ENCODE measurements at regions not wholly inside any gene's neighbourhood (a gene's known extent, or its start where the extent isn't known, plus 50 kb on each side); places are given as distances from the start of the nearest gene placed in this dataset.

DNA sequence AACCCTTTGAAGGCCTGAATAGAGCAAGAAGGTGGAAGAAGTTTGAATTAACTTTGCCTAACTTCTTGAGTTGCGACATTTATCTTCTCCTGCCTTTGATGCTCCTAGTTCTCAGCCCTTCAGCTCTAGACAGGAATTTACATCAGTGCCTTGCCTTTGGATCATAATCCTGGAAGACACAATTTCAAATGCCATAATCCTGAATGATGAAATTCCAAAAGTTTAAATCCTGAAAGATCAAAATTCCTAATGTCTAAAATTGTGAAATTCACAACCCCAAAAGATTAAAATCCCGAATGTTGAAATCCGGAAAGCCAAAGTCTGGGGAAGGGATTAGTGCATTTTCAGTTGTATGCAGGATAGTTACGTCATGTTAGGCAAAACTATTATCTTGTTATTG is 166.6 kb upstream of the PDZRN3 start:
- Histone ChIP-seq H3K9me3 (no peaks in the 10 kb centered on the region), H3K27me3 (no peaks in the 10 kb centered on the region), H3K27ac (no peak overlapping the region), H3K36me3 (no peaks in the 10 kb centered on the region), H3K4me1 (peaks cover 0 to 5% (median 0%) of the 10 kb centered on the region in 3 donors), H3K4me3 (no peak overlapping the region)
- TF ChIP-seq, protein P1, sequence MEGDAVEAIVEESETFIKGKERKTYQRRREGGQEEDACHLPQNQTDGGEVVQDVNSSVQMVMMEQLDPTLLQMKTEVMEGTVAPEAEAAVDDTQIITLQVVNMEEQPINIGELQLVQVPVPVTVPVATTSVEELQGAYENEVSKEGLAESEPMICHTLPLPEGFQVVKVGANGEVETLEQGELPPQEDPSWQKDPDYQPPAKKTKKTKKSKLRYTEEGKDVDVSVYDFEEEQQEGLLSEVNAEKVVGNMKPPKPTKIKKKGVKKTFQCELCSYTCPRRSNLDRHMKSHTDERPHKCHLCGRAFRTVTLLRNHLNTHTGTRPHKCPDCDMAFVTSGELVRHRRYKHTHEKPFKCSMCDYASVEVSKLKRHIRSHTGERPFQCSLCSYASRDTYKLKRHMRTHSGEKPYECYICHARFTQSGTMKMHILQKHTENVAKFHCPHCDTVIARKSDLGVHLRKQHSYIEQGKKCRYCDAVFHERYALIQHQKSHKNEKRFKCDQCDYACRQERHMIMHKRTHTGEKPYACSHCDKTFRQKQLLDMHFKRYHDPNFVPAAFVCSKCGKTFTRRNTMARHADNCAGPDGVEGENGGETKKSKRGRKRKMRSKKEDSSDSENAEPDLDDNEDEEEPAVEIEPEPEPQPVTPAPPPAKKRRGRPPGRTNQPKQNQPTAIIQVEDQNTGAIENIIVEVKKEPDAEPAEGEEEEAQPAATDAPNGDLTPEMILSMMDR (IDR thresholded peaks at IDR 0.05), result no peak
- TF ChIP-seq POLR2A (IDR thresholded peaks at IDR 0.05), result no peak
- WGBS, 2 donors, result 85 to 86% methylated on average over 4 of the region's 4 CpGs
- intact Hi-C loops (cut with DNase I), result no loop called here
- DNase-seq, result no peak

DNA sequence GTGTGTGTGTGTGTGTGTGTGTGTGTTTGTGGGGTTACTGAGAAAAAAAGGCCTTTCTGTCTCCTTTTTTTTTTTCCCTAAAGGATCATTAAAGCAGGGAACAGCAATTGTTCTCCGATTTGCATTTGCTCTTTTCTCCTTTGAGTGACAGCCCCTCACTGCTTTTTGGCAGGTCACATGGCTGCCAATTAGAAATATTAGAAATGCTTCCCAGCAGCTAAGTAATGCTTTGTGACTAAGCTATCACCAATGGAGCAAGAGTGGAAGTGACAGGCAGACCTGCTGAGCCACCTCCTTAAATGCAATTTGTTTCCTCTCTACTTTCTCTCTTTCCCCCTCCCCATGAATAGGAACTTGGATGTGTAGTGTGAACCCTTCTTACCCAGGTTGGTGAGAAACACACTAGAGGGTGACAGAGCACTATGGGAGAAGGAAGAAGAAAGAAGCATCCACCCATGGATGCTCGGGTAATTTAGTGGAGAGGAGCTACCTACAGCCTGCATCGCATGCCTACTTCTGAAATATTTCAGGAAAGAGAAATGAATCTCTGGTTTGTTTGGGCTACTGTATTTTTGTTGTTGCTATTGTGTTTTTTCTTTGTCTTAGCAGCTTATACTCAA is 165.2 kb upstream of the PDZRN3 start:
- no peak for TF ChIP-seq POLR2A (IDR thresholded peaks at IDR 0.05)
- TF ChIP-seq, protein P1 (IDR thresholded peaks at IDR 0.05), result no peak
- H3K4me3 ChIP-seq, result no peak overlapping the region
- DNase-seq, result no peak
- H3K27me3 ChIP-seq, result no peaks in the 10 kb centered on the region
- no peak overlapping the region for H3K27ac ChIP-seq
- 87 to 93% methylated on average over 3 of the region's 3 CpGs for WGBS, 2 donors
- no peaks in the 10 kb centered on the region for H3K9me3 ChIP-seq
- H3K36me3 ChIP-seq, result no peaks in the 10 kb centered on the region
- H3K4me1 ChIP-seq, result peaks cover 0 to 5% (median 0%) of the 10 kb centered on the region in 3 donors
- intact Hi-C loops (cut with DNase I), result no loop called here

- Histone ChIP-seq H3K27me3 (no peaks in the 10 kb centered on the region), H3K27ac (no peak overlapping the region), H3K4me3 (no peak overlapping the region), H3K4me1 (peaks cover 0 to 5% (median 0%) of the 10 kb centered on the region in 3 donors), H3K36me3 (no peaks in the 10 kb centered on the region), H3K9me3 (no peaks in the 10 kb centered on the region)
- TF ChIP-seq, protein P1 (IDR thresholded peaks at IDR 0.05), result no peak
- no peak for TF ChIP-seq POLR2A (IDR thresholded peaks at IDR 0.05)
- intact Hi-C loops (cut with DNase I), result no loop called here
- no peak for DNase-seq
These were observed 162.9 kb upstream of the PDZRN3 start for GRCh38 chr3:73787620-73788019.

GRCh38 chr3:73786998-73787397 is 162.3 kb upstream of the PDZRN3 start:
- H3K36me3 ChIP-seq, result no peaks in the 10 kb centered on the region
- 21 to 47% methylated on average over 1 of the region's 1 CpG for WGBS, 2 donors
- H3K27me3 ChIP-seq, result no peaks in the 10 kb centered on the region
- no peaks in the 10 kb centered on the region for H3K9me3 ChIP-seq
- intact Hi-C loops (cut with DNase I), result no loop called here
- DNase-seq, result no peak
- H3K27ac ChIP-seq, result no peak overlapping the region
- H3K4me3 ChIP-seq, result no peak overlapping the region
- peaks cover 0 to 5% (median 0%) of the 10 kb centered on the region in 3 donors for H3K4me1 ChIP-seq
- TF ChIP-seq, protein P1 (IDR thresholded peaks at IDR 0.05), result no peak
- TF ChIP-seq POLR2A (IDR thresholded peaks at IDR 0.05), result no peak

DNA sequence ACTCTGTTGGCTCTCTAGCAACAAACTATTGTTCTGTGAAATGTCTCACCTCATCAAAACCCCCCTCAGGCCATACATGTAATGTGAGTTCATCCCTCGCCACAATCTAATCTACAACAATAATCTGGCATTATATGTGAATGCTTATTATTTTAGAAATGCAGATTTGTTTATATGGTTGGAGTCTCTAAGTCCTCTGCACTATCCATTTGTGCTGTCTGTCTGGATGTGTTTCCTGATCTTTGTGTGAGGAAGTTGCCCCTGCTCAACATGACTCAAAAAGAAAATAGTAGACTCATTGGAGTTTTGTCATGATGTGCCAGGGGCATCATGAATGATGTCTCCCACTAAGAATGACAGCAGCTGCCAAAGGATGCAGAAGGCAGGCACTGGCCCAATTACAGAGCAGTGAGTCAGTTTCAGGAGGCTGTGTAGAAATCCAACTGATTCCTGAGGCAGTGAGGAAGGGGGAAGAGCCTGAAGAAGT is 161.6 kb upstream of the PDZRN3 start:
- WGBS, 2 donors, result 33 to 39% methylated on average over 1 of the region's 1 CpG
- DNase-seq, result no peak
- Histone ChIP-seq H3K4me1 (peaks cover 0 to 5% (median 0%) of the 10 kb centered on the region in 3 donors), H3K4me3 (no peak overlapping the region), H3K9me3 (no peaks in the 10 kb centered on the region), H3K27me3 (no peaks in the 10 kb centered on the region), H3K36me3 (no peaks in the 10 kb centered on the region), H3K27ac (no peak overlapping the region)
- no peak for TF ChIP-seq POLR2A (IDR thresholded peaks at IDR 0.05)
- TF ChIP-seq, protein P1 (IDR thresholded peaks at IDR 0.05), result no peak
- intact Hi-C loops (cut with DNase I), result no loop called here

Data from esophagus squamous epithelium (tissue), 5 donors.